Epithelial cell of esophagus (primary cell): ENCODE measurements at regions not wholly inside any gene's neighbourhood (a gene's known extent, or its start where the extent isn't known, plus 50 kb on each side); places are given as distances from the start of the nearest gene placed in this dataset.
A peak's percentile ranks its signal among the peaks of the same experiment; 100 is the strongest.

ENCODE experiments used
- DNase-seq: peaks from one replicate; pipeline ENCODE4 v3.0.0; 2010; ENCODE audit warnings: low read depth
- H3K4me3 ChIP-seq: 2 replicates; pipeline ENCODE4 v1.5.1; 2011; ENCODE audit warnings: mild to moderate bottlenecking, low read length, control low read depth
- CTCF ChIP-seq: IDR thresholded peaks from 2 replicates; pipeline ENCODE4 v1.5.1; 2011; ENCODE audit warnings: low read depth, mild to moderate bottlenecking, low read length, control low read depth, inconsistent platforms; ENCODE audit not compliant: insufficient read depth; ENCODE audit errors: missing control alignments

- no peak for TF ChIP-seq CTCF
- DNase-seq: peak; percentile 43
- H3K4me3 ChIP-seq: no peak overlapping the region
Measured at GRCh38 chr5:96141749-96142148, 180.1 kb upstream of the ELL2 start.

- no peak for DNase-seq
- no peak for TF ChIP-seq CTCF
- no peak overlapping the region for H3K4me3 ChIP-seq
Measured at GRCh38 chr5:96140496-96140895, 178.8 kb upstream of the ELL2 start.

GRCh38 chr5:96140084-96140483, 178.4 kb upstream of the ELL2 start:
- no peak overlapping the region for H3K4me3 ChIP-seq
- DNase-seq: no peak
- TF ChIP-seq CTCF: no peak

DNA sequence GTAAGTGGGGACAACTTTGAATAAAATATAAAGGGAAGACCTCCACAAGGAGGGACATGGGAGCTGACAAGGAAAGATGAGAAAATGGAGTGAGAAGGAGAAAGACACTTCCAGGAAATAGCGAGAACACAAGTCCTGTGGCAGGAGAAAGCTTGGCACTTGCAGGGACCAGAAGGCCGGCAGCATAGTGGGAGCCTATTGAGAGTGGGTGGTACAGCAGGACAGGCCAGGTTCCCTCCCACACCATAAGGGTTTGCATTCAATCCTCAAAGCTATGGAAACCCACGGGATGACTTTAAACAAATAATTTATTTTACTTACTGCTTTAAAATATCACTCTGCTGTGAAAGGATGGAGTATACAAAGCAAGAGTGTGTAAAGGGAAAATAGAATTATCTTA, 173.2 kb upstream of the ELL2 start:
- TF ChIP-seq CTCF: no peak

DNA sequence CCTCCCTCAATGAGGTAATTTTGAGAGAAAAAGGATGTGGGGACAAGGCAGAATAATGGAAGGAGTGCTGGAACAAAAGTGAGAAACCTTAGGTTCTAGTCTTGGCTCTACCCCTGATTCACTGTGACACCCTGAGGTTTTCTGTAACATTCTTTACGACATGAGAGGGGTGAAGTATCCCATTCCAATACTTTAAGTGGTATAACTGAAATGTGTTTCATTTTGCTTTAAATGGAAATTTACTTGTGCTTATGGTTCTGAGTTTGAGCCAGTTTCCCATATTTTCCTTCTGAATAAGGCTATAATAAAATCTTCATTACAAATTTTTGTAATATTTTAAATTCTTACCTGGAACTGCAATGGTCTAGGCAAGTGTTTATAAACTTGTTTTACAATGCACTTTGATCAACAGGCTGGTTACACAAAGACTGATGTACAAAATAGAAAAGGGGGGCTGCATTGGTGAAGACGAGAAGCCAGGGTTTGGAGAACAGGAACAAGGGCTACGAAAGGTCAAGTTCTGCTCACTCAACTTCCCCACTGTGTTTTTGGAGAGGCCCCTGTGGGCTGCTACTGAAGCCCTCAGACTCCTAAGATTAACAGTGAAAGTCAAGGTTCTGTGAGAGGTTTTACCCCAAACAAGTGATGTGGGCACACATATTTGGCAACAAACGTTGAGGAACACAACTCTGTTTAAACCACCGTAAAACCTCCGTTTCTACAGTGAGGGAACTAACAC, 171.9 kb upstream of the ELL2 start:
- no peak for DNase-seq
- no peak overlapping the region for H3K4me3 ChIP-seq
- TF ChIP-seq CTCF: no peak

More for the DNA sequence above, 173.2 kb upstream of the ELL2 start:
- no peak for DNase-seq
- no peak overlapping the region for H3K4me3 ChIP-seq

GRCh38 chr5:96129276-96129675, 167.6 kb upstream of the ELL2 start:
- peak; percentile 37 for DNase-seq
- no peak for TF ChIP-seq CTCF

More at GRCh38 chr5:96129276-96129675, 167.6 kb upstream of the ELL2 start:
- no peak overlapping the region for H3K4me3 ChIP-seq
